ENCODE measurements at regions not wholly inside any gene's neighbourhood (a gene's known extent, or its start where the extent isn't known, plus 50 kb on each side); places are given as distances from the start of the nearest gene placed in this dataset.

DNA sequence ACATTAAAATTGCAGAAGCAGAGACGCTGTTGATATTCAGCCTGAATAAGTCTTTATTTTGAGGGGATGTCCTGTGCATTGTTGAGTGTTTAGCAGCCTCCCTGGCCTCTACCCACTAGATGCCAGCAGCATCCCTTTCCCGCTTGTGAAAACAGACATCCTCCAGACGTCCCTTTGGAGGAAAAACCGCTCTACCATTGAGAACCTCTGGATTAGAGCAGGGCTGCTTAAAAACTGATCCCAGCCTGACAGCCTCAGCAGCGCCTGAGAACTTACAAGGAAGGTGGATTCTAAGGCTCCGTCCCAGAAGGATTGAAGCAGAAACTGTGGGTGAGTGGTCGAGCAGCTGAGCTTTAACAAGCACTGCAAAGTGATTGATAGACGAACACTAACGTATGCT lies 349.7 kb downstream of the CYRIA start:
- H3K79me2 ChIP-seq (ENCODE audit: insufficient read depth, low read length) = no peaks in the 10 kb centered on the region
- no peak overlapping the region for H2BK5ac ChIP-seq (ENCODE audit: insufficient read length, low read length)
- H2BK15ac ChIP-seq (ENCODE audit: low read depth, low read length) = no peak overlapping the region
- H3K23ac ChIP-seq (ENCODE audit: insufficient read length, low read depth, low read length) = no peak overlapping the region
- H3K27me3 ChIP-seq (ENCODE audit: insufficient read depth, low read length) = no peaks in the 10 kb centered on the region
- no peak overlapping the region for H2AK5ac ChIP-seq (ENCODE audit: insufficient read length, low read length)
- no peak overlapping the region for H2BK12ac ChIP-seq (ENCODE audit: insufficient read length, low read depth, low read length)
- no peak overlapping the region for H4K8ac ChIP-seq (replicated peaks; ENCODE audit: insufficient read length, low read depth, low read length)
- no peak overlapping the region for H3K56ac ChIP-seq (ENCODE audit: insufficient read length, low read depth, low read length)
- no peak overlapping the region for H3T11ph ChIP-seq (ENCODE audit: low read length)
- H4K20me1 ChIP-seq (ENCODE audit: control insufficient read depth, insufficient read depth, insufficient read length) = no peaks in the 10 kb centered on the region
- Mint-ChIP-seq H3K9me3 (no peaks in the 10 kb centered on the region), H3K27ac (no peak overlapping the region), H3K4me1 (peaks cover 15 to 17% of the 10 kb centered on the region in 2 experiments), H3K4me3 (no peak overlapping the region), H3K27me3 (ENCODE audit: low read depth) (peaks cover 5% of the 10 kb centered on the region; the same call in 1 of the 2 replicates), H3K36me3 (ENCODE audit: insufficient read depth in 1 of 3, low read depth in 3 of 3) (no peaks in the 10 kb centered on the region)
- H3K4ac ChIP-seq (ENCODE audit: low read depth, low read length) = no peak overlapping the region
- H2AFZ ChIP-seq (ENCODE audit: low read length) = no peak overlapping the region
- H4K91ac ChIP-seq (ENCODE audit: insufficient read length, low read depth, low read length) = no peak overlapping the region
- H2BK120ac ChIP-seq (ENCODE audit: low read depth, low read length, poor library complexity, severe bottlenecking) = no peak overlapping the region
- H3K4me1 ChIP-seq (ENCODE audit: insufficient read depth, low read length) = no peaks in the 10 kb centered on the region; the same call in 1 of the 2 replicates
- H3K23me2 ChIP-seq (ENCODE audit: insufficient read length, low read depth, low read length, poor library complexity, severe bottlenecking) = no peaks in the 10 kb centered on the region
- H3K79me1 ChIP-seq (ENCODE audit: insufficient read depth, low read depth, low read length, poor library complexity, severe bottlenecking) = no peaks in the 10 kb centered on the region
- no peak overlapping the region for H3K18ac ChIP-seq (ENCODE audit: insufficient read length, low read depth, low read length)
- no peaks in the 10 kb centered on the region for H3K9me3 ChIP-seq (ENCODE audit: control insufficient read depth, low read depth, low read length)
- TF ChIP-seq, protein P1, sequence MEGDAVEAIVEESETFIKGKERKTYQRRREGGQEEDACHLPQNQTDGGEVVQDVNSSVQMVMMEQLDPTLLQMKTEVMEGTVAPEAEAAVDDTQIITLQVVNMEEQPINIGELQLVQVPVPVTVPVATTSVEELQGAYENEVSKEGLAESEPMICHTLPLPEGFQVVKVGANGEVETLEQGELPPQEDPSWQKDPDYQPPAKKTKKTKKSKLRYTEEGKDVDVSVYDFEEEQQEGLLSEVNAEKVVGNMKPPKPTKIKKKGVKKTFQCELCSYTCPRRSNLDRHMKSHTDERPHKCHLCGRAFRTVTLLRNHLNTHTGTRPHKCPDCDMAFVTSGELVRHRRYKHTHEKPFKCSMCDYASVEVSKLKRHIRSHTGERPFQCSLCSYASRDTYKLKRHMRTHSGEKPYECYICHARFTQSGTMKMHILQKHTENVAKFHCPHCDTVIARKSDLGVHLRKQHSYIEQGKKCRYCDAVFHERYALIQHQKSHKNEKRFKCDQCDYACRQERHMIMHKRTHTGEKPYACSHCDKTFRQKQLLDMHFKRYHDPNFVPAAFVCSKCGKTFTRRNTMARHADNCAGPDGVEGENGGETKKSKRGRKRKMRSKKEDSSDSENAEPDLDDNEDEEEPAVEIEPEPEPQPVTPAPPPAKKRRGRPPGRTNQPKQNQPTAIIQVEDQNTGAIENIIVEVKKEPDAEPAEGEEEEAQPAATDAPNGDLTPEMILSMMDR (conservative IDR thresholded peaks at IDR 0.05) = no peak
- no peak overlapping the region for H3K14ac ChIP-seq (ENCODE audit: insufficient read depth, low read length)
- H3K4me2 ChIP-seq (ENCODE audit: insufficient read depth, insufficient read length, low read length) = no peak overlapping the region
- no CpG with 5 or more reads among the region's 9 CpGs for WGBS (ENCODE audit: extremely low coverage, insufficient read length, low lambda C conversion rate)
- no peak overlapping the region for H3K9ac ChIP-seq (ENCODE audit: extremely low read depth, insufficient read length, low read length)
- no peak overlapping the region for H3K27ac ChIP-seq (ENCODE audit: insufficient read length, low read depth, low read length)
- no peak for DNase-seq
- no peak overlapping the region for H4K5ac ChIP-seq (ENCODE audit: insufficient read length, low read depth, low read length)
- H2BK20ac ChIP-seq (ENCODE audit: low read depth, low read length, poor library complexity, severe bottlenecking) = no peak overlapping the region

Measured in H9 (cell line).